ENCODE measurements at regions not wholly inside any gene's neighbourhood (a gene's known extent, or its start where the extent isn't known, plus 50 kb on each side); places are given as distances from the start of the nearest gene placed in this dataset.

GRCh38 chr22:47990481-47990880, 1228.0 kb downstream of the TBC1D22A start:
- ATAC-seq (replicated peaks) (no peak), DNase-seq (no peak)
- Mint-ChIP-seq H3K27me3 (peaks cover 32 to 36% of the 10 kb centered on the region in 2 donors), H3K4me1 (peaks cover 8 to 9% of the 10 kb centered on the region in 2 donors), H3K36me3 (peaks cover 2 to 17% of the 10 kb centered on the region in 2 donors), H3K27ac (no peak overlapping the region), H3K9me3 (peaks cover 11 to 19% of the 10 kb centered on the region in 2 donors), H3K4me3 (no peak overlapping the region)

- ATAC-seq (replicated peaks), result peak; percentile 92 to 94
- H3K27me3 Mint-ChIP-seq, result peaks cover 17 to 27% of the 10 kb centered on the region in 2 donors
- DNase-seq, result peak; percentile 31
- H3K36me3 Mint-ChIP-seq, result peaks cover 2 to 17% of the 10 kb centered on the region in 2 donors
- H3K27ac Mint-ChIP-seq, result peak overlapping the region; percentile 15
- H3K4me3 Mint-ChIP-seq, result no peak overlapping the region
- H3K9me3 Mint-ChIP-seq, result peaks cover 11 to 19% of the 10 kb centered on the region in 2 donors
- H3K4me1 Mint-ChIP-seq, result peaks cover 6 to 9% of the 10 kb centered on the region in 2 donors
Observed at GRCh38 chr22:47987885-47988515, 1225.5 kb downstream of the TBC1D22A start.

GRCh38 chr22:47976219-47976618, 1213.8 kb downstream of the TBC1D22A start:
- no peak overlapping the region for H3K4me3 Mint-ChIP-seq
- H3K27me3 Mint-ChIP-seq, result peaks cover 11 to 15% of the 10 kb centered on the region in 2 donors
- peaks cover 8% of the 10 kb centered on the region in 2 donors for H3K9me3 Mint-ChIP-seq
- peaks cover 0 to 3% of the 10 kb centered on the region in 2 donors for H3K4me1 Mint-ChIP-seq
- DNase-seq (no peak), ATAC-seq (replicated peaks) (no peak)
- H3K36me3 Mint-ChIP-seq, result peaks cover 0 to 2% of the 10 kb centered on the region in 2 donors
- H3K27ac Mint-ChIP-seq, result no peak overlapping the region

DNA sequence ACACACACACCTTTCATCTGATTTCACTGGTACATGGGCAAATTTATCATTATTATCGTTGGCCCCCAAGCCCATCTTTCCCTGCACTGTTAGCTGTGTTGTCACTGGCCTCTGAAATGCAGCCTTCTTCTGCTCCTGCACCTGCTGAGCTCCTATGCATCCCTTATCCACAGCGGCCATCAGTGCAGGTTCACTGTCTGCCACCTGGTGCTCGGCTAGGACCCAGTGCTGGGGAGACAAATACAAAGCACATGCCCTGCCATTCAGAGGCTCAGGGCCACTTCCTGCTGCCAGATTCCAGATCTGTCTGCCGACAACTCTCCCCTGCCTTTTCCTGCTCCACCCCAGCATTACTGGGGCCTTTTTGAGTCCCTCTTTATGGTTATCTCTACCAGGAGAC, 1205.4 kb downstream of the TBC1D22A start:
- ATAC-seq (replicated peaks), result no peak
- H3K4me3 Mint-ChIP-seq, result no peak overlapping the region
- no peak for DNase-seq
- no peak overlapping the region for H3K27ac Mint-ChIP-seq
- H3K27me3 Mint-ChIP-seq, result peaks cover 18 to 34% of the 10 kb centered on the region in 2 donors
- H3K9me3 Mint-ChIP-seq, result no peaks in the 10 kb centered on the region
- no peaks in the 10 kb centered on the region for H3K4me1 Mint-ChIP-seq
- no peaks in the 10 kb centered on the region for H3K36me3 Mint-ChIP-seq

GRCh38 chr22:47966316-47966715, 1203.9 kb downstream of the TBC1D22A start:
- no peaks in the 10 kb centered on the region for H3K4me1 Mint-ChIP-seq
- no peak overlapping the region for H3K27ac Mint-ChIP-seq
- H3K9me3 Mint-ChIP-seq, result no peaks in the 10 kb centered on the region
- ATAC-seq (replicated peaks) (no peak), DNase-seq (no peak)
- peaks cover 12 to 25% of the 10 kb centered on the region in 2 donors for H3K27me3 Mint-ChIP-seq
- no peaks in the 10 kb centered on the region for H3K36me3 Mint-ChIP-seq
- no peak overlapping the region for H3K4me3 Mint-ChIP-seq

DNA sequence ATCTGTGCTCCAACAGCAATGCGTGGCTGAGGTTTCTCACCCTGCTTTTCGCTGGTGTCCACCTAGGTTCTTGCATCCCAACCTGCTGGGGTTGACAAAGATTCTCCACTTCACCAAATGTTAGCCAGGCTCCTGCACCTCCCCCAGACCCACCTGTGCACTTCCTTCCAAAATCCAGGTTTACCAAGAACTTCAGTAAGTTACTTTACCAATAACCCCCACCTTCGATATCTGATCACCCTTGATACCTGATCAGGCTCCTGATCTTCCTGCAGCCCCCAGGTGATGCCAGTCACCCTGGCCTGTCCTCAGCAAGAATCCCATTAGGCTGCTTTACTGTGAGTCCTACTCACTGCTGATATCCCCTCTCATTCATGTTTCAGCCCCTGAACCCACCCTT, 1203.4 kb downstream of the TBC1D22A start:
- H3K4me3 Mint-ChIP-seq, result no peak overlapping the region
- no peaks in the 10 kb centered on the region for H3K36me3 Mint-ChIP-seq
- ATAC-seq (replicated peaks), result no peak
- no peaks in the 10 kb centered on the region for H3K9me3 Mint-ChIP-seq
- H3K27ac Mint-ChIP-seq, result no peak overlapping the region
- no peaks in the 10 kb centered on the region for H3K4me1 Mint-ChIP-seq
- no peak for DNase-seq
- peaks cover 12 to 25% of the 10 kb centered on the region in 2 donors for H3K27me3 Mint-ChIP-seq

- Mint-ChIP-seq H3K36me3 (no peaks in the 10 kb centered on the region), H3K9me3 (no peaks in the 10 kb centered on the region), H3K27me3 (peaks cover 12 to 25% of the 10 kb centered on the region in 2 donors), H3K4me3 (no peak overlapping the region), H3K4me1 (no peaks in the 10 kb centered on the region), H3K27ac (no peak overlapping the region)
- ATAC-seq (replicated peaks) (no peak), DNase-seq (no peak)
Observed at GRCh38 chr22:47965066-47965465, 1202.6 kb downstream of the TBC1D22A start.

DNA sequence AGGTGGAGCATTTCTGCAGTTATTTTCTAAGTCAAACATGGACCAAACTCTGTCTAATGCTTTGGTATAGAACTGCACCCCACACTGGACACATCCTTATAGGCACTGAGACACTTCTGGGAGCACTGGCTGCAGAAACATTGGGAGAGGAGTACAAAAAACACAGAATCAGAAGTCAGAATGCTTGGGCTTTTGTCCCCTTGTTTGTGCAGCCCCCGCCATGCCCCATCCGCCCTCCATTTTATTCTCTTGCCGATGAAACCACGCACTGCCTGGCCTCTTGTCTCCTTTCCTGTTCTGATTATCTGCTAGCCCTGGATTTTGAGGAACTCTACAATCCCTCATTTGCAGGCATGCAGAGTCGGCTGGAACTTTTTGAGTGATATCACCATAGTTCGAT, 1201.2 kb downstream of the TBC1D22A start:
- H3K4me3 Mint-ChIP-seq, result no peak overlapping the region
- H3K36me3 Mint-ChIP-seq, result peaks cover 0 to 2% of the 10 kb centered on the region in 2 donors
- DNase-seq, result no peak

GRCh38 chr22:47957649-47958048, 1195.2 kb downstream of the TBC1D22A start:
- Mint-ChIP-seq H3K4me1 (no peaks in the 10 kb centered on the region), H3K4me3 (no peak overlapping the region), H3K36me3 (peaks cover 0 to 2% of the 10 kb centered on the region in 2 donors), H3K27ac (no peak overlapping the region), H3K27me3 (peaks cover 0 to 7% of the 10 kb centered on the region in 2 donors), H3K9me3 (peaks cover 0 to 5% of the 10 kb centered on the region in 2 donors)
- DNase-seq, result no peak
- ATAC-seq (replicated peaks), result no peak

More for the DNA sequence above, 1201.2 kb downstream of the TBC1D22A start:
- no peak overlapping the region for H3K27ac Mint-ChIP-seq
- peaks cover 0 to 3% of the 10 kb centered on the region in 2 donors for H3K9me3 Mint-ChIP-seq
- no peaks in the 10 kb centered on the region for H3K4me1 Mint-ChIP-seq
- ATAC-seq (replicated peaks), result no peak
- peaks cover 12 to 25% of the 10 kb centered on the region in 2 donors for H3K27me3 Mint-ChIP-seq

- Mint-ChIP-seq H3K36me3 (peaks cover 2 to 5% of the 10 kb centered on the region in 2 donors), H3K4me1 (no peaks in the 10 kb centered on the region), H3K27ac (no peak overlapping the region), H3K9me3 (peaks cover 7 to 10% of the 10 kb centered on the region in 2 donors), H3K4me3 (no peak overlapping the region), H3K27me3 (peaks cover 12 to 27% of the 10 kb centered on the region in 2 donors)
- DNase-seq (no peak), ATAC-seq (replicated peaks) (no peak)
Observed at GRCh38 chr22:47954107-47954506, 1191.7 kb downstream of the TBC1D22A start.

DNA sequence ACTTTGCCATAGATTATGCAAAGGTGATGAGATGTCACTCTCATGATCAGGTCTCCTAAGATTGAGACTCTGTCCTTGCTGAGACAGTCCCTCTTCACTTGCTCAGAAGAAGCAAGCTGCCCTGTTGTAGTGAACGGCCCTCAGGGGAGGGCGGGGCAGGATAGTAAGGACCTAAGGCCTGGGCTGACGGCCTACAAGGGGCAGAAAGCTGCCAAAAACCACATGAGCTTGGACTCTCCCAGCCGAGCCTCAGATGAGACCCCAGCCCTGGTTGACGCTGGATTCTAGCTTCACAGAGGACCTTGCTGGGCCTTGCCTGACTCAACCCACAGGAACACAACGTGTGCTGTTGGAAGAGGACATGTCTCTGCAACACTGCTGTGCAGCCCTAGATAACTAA, 1182.5 kb downstream of the TBC1D22A start:
- Mint-ChIP-seq H3K9me3 (peaks cover 7 to 10% of the 10 kb centered on the region in 2 donors), H3K27ac (no peak overlapping the region), H3K27me3 (peaks cover 8 to 11% of the 10 kb centered on the region in 2 donors), H3K4me1 (peaks cover 7 to 17% of the 10 kb centered on the region in 2 donors), H3K36me3 (peaks cover 0 to 4% of the 10 kb centered on the region in 2 donors), H3K4me3 (no peak overlapping the region)
- no peak for ATAC-seq (replicated peaks)
- no peak for DNase-seq

GRCh38 chr22:47943729-47944700, 1181.6 kb downstream of the TBC1D22A start:
- ATAC-seq (replicated peaks) (peak; percentile 64 to 68), DNase-seq (no peak)
- H3K9me3 Mint-ChIP-seq, result peaks cover 7 to 10% of the 10 kb centered on the region in 2 donors
- no peak overlapping the region for H3K27ac Mint-ChIP-seq
- H3K36me3 Mint-ChIP-seq, result peaks cover 0 to 4% of the 10 kb centered on the region in 2 donors
- peaks cover 7 to 17% of the 10 kb centered on the region in 2 donors for H3K4me1 Mint-ChIP-seq
- H3K27me3 Mint-ChIP-seq, result peaks cover 0 to 12% of the 10 kb centered on the region in 2 donors
- H3K4me3 Mint-ChIP-seq, result no peak overlapping the region

- Mint-ChIP-seq H3K4me1 (peaks cover 7 to 17% of the 10 kb centered on the region in 2 donors), H3K36me3 (peaks cover 8 to 9% of the 10 kb centered on the region in 2 donors), H3K27ac (no peak overlapping the region), H3K27me3 (peaks cover 7 to 26% of the 10 kb centered on the region in 2 donors), H3K9me3 (peaks cover 17 to 20% of the 10 kb centered on the region in 2 donors), H3K4me3 (no peak overlapping the region)
- DNase-seq, result no peak
- ATAC-seq (replicated peaks), result no peak
Observed at GRCh38 chr22:47940211-47940610, 1177.8 kb downstream of the TBC1D22A start.

- H3K4me1 Mint-ChIP-seq, result peaks cover 0 to 4% of the 10 kb centered on the region in 2 donors
- DNase-seq (no peak), ATAC-seq (replicated peaks) (no peak)
- H3K9me3 Mint-ChIP-seq, result peaks cover 15 to 32% of the 10 kb centered on the region in 2 donors
- peaks cover 5 to 8% of the 10 kb centered on the region in 2 donors for H3K36me3 Mint-ChIP-seq
- H3K27me3 Mint-ChIP-seq, result peaks cover 15 to 25% of the 10 kb centered on the region in 2 donors
- no peak overlapping the region for H3K27ac Mint-ChIP-seq
- H3K4me3 Mint-ChIP-seq, result no peak overlapping the region
Observed at GRCh38 chr22:47933891-47934290, 1171.4 kb downstream of the TBC1D22A start.
